ENCODE measurements at regions not wholly inside any gene's neighbourhood (a gene's known extent, or its start where the extent isn't known, plus 50 kb on each side); places are given as distances from the start of the nearest gene placed in this dataset.

DNA sequence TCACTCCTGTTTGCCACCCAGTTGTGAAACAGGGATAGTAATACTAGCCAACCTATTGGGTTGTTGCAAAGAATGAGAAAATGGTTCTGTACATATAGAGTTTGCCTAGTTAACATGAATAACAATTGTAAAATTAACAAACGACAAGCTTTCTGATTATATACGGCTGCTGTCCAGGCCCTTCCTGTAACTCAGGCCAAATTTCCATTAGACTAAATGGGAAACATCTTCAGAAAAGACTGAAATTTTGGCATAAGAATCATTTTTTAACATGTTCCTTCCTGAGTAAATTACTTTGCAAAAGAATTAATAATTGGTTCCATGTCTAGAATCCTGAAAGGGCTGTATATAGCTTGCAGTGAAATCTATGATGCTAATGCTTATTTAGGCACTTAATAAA lies 117.7 kb upstream of the SATB2 start:
- H3K27ac ChIP-seq: no peak overlapping the region
- no peak overlapping the region for H3K4me3 ChIP-seq
- DNase-seq: no peak
- ATAC-seq: no peak
- peaks cover 0 to 12% (median 0%) of the 10 kb centered on the region in 7 donors for H3K27me3 ChIP-seq
- TF ChIP-seq, protein P1, sequence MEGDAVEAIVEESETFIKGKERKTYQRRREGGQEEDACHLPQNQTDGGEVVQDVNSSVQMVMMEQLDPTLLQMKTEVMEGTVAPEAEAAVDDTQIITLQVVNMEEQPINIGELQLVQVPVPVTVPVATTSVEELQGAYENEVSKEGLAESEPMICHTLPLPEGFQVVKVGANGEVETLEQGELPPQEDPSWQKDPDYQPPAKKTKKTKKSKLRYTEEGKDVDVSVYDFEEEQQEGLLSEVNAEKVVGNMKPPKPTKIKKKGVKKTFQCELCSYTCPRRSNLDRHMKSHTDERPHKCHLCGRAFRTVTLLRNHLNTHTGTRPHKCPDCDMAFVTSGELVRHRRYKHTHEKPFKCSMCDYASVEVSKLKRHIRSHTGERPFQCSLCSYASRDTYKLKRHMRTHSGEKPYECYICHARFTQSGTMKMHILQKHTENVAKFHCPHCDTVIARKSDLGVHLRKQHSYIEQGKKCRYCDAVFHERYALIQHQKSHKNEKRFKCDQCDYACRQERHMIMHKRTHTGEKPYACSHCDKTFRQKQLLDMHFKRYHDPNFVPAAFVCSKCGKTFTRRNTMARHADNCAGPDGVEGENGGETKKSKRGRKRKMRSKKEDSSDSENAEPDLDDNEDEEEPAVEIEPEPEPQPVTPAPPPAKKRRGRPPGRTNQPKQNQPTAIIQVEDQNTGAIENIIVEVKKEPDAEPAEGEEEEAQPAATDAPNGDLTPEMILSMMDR (IDR thresholded peaks at IDR 0.05): no peak
- intact Hi-C loops (cut with DNase I): no loop called here
- no peaks in the 10 kb centered on the region for H3K9me3 ChIP-seq
- H3K36me3 ChIP-seq: no peaks in the 10 kb centered on the region
- 33 to 46% methylated on average over 2 of the region's 2 CpGs for WGBS, 2 donors
- H3K4me1 ChIP-seq: no peaks in the 10 kb centered on the region

DNA sequence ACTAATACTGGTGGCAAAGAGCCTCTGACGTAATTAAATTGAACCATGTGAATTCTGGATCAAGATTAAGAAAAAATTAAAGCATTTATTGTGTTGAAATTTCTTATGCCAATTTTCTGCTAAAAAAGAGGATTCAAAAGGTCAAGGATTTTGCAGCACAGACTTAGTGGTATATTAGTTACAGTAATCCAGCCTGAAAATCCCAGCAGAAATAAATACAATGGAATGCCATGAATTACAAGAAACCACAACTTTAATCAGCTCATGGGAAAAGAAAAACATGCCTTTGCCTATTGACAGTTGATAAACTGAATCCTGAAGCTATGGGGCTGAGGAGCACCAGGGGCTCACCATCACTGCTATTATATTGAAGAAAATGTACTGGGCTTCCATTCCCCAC lies 114.8 kb upstream of the SATB2 start:
- 81 to 85% methylated on average over 1 of the region's 1 CpG for WGBS, 2 donors
- intact Hi-C loops (cut with DNase I): no loop called here
- peaks cover 0 to 6% (median 0%) of the 10 kb centered on the region in 7 donors for H3K27me3 ChIP-seq
- no peaks in the 10 kb centered on the region for H3K9me3 ChIP-seq
- H3K4me1 ChIP-seq: no peaks in the 10 kb centered on the region
- H3K4me3 ChIP-seq: no peak overlapping the region
- DNase-seq: no peak
- TF ChIP-seq, protein P1 (IDR thresholded peaks at IDR 0.05): no peak
- H3K36me3 ChIP-seq: no peaks in the 10 kb centered on the region
- H3K27ac ChIP-seq: no peak overlapping the region
- ATAC-seq: no peak

DNA sequence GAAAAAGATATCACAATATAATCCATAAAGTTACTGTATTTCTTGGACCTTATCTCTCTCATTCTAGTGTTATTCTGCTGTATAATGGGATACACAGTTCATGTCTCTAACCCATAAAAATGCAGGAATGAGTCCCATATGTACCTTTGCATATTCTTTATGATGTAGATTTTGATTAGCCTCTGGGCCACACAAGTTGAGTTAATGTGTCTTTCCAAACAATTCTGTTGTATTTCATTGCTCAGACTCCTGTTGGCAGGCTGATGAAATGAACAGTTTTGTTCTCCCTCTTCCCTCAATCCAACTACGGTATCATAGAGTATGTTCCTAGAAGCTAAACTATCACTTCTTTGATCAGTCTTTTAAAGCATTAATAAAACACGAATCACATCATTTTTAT lies 113.2 kb upstream of the SATB2 start:
- Histone ChIP-seq H3K36me3 (no peaks in the 10 kb centered on the region), H3K27ac (no peak overlapping the region), H3K27me3 (peaks cover 0 to 13% (median 0%) of the 10 kb centered on the region in 7 donors), H3K9me3 (no peaks in the 10 kb centered on the region), H3K4me3 (no peak overlapping the region), H3K4me1 (no peaks in the 10 kb centered on the region)
- ATAC-seq (no peak), DNase-seq (no peak)
- WGBS, 2 donors: 71% methylated on average over 2 of the region's 2 CpGs
- TF ChIP-seq, protein P1 (IDR thresholded peaks at IDR 0.05): no peak
- intact Hi-C loops (cut with DNase I): no loop called here

DNA sequence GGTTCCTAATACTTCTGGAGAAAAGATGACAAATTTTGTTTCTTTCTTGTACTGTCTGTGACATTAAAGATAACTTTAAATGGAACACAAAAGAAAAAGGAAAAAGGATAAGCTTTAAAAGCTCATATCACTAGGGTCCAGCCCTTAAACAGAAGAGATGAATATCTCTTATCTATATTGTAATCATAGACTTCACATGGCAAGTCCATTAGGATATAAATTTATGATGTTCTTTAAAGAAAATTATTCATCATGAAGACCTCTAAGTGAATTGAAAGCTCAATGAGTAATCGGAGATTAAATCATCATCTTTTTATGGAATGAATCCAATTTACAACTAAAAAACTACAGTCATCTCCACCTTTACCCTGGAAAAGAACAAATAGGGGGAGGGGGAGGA lies 111.6 kb upstream of the SATB2 start:
- no peak overlapping the region for H3K4me3 ChIP-seq
- H3K27me3 ChIP-seq: peaks cover 0 to 13% (median 0%) of the 10 kb centered on the region in 7 donors
- 82 to 91% methylated on average over 1 of the region's 1 CpG for WGBS, 2 donors
- H3K4me1 ChIP-seq: no peaks in the 10 kb centered on the region
- intact Hi-C loops (cut with DNase I): no loop called here
- no peaks in the 10 kb centered on the region for H3K36me3 ChIP-seq
- H3K27ac ChIP-seq: no peak overlapping the region
- TF ChIP-seq, protein P1 (IDR thresholded peaks at IDR 0.05): no peak
- DNase-seq (no peak), ATAC-seq (no peak)
- no peaks in the 10 kb centered on the region for H3K9me3 ChIP-seq

Measured in heart right ventricle (tissue), 16 donors.